H7 (cell line): ENCODE measurements at regions not wholly inside any gene's neighbourhood (a gene's known extent, or its start where the extent isn't known, plus 50 kb on each side); places are given as distances from the start of the nearest gene placed in this dataset.

Source experiments
- DNase-seq: peaks from one replicate; pipeline ENCODE4 v3.0.0; 2012
- H3K27me3 ChIP-seq: 2 replicates; pipeline ENCODE4 v1.6.0; 2011; ENCODE audit warnings: mild to moderate bottlenecking, low read length; ENCODE audit not compliant: control insufficient read depth, insufficient read depth
- H3K36me3 ChIP-seq: replicated peaks from 2 replicates; pipeline ENCODE4 v1.5.1; 2011; ENCODE audit warnings: low read length; ENCODE audit not compliant: control insufficient read depth, insufficient read depth
- H3K4me3 ChIP-seq: 2 replicates; pipeline ENCODE4 v1.5.1; 2011; ENCODE audit warnings: low read depth, mild to moderate bottlenecking, control low read depth, low read length, moderate library complexity; ENCODE audit not compliant: insufficient read depth

- no peaks in the 10 kb centered on the region for H3K36me3 ChIP-seq
- DNase-seq: no peak
- no peaks in the 10 kb centered on the region for H3K27me3 ChIP-seq
- H3K4me3 ChIP-seq: no peak overlapping the region
Measured at GRCh38 chr7:156466955-156467625, 173.5 kb upstream of the RNF32 start.

GRCh38 chr7:156466272-156466671 lies 174.3 kb upstream of the RNF32 start:
- Histone ChIP-seq H3K36me3 (no peaks in the 10 kb centered on the region), H3K27me3 (no peaks in the 10 kb centered on the region), H3K4me3 (no peak overlapping the region)
- no peak for DNase-seq

- no peaks in the 10 kb centered on the region for H3K27me3 ChIP-seq
- no peaks in the 10 kb centered on the region for H3K36me3 ChIP-seq
- H3K4me3 ChIP-seq: no peak overlapping the region
- no peak for DNase-seq
Measured at GRCh38 chr7:156465186-156465585, 175.4 kb upstream of the RNF32 start.

- Histone ChIP-seq H3K27me3 (no peaks in the 10 kb centered on the region), H3K36me3 (no peaks in the 10 kb centered on the region), H3K4me3 (no peak overlapping the region)
- no peak for DNase-seq
Measured at GRCh38 chr7:156464339-156464738, 176.2 kb upstream of the RNF32 start.

GRCh38 chr7:156463280-156463679 lies 177.3 kb upstream of the RNF32 start:
- no peaks in the 10 kb centered on the region for H3K27me3 ChIP-seq
- H3K4me3 ChIP-seq: no peak overlapping the region
- no peaks in the 10 kb centered on the region for H3K36me3 ChIP-seq
- no peak for DNase-seq

- no peaks in the 10 kb centered on the region for H3K36me3 ChIP-seq
- no peaks in the 10 kb centered on the region for H3K27me3 ChIP-seq
- no peak overlapping the region for H3K4me3 ChIP-seq
- peak; percentile 60 for DNase-seq
Measured at GRCh38 chr7:156461881-156462665, 178.5 kb upstream of the RNF32 start.

GRCh38 chr7:156460858-156461627 lies 179.5 kb upstream of the RNF32 start:
- H3K4me3 ChIP-seq: no peak overlapping the region
- no peak for DNase-seq
- no peaks in the 10 kb centered on the region for H3K27me3 ChIP-seq
- H3K36me3 ChIP-seq: no peaks in the 10 kb centered on the region

- Histone ChIP-seq H3K36me3 (no peaks in the 10 kb centered on the region), H3K27me3 (no peaks in the 10 kb centered on the region), H3K4me3 (no peak overlapping the region)
- no peak for DNase-seq
Measured at GRCh38 chr7:156459582-156459981, 181.0 kb upstream of the RNF32 start.

- Histone ChIP-seq H3K4me3 (no peak overlapping the region), H3K36me3 (no peaks in the 10 kb centered on the region), H3K27me3 (no peaks in the 10 kb centered on the region)
- no peak for DNase-seq
Measured at GRCh38 chr7:156459067-156459466, 181.5 kb upstream of the RNF32 start.

- DNase-seq: no peak
- H3K36me3 ChIP-seq: no peaks in the 10 kb centered on the region
- H3K4me3 ChIP-seq: no peak overlapping the region
- no peaks in the 10 kb centered on the region for H3K27me3 ChIP-seq
Measured at GRCh38 chr7:156458011-156458410, 182.6 kb upstream of the RNF32 start.

GRCh38 chr7:156456503-156457115 lies 184.0 kb upstream of the RNF32 start:
- Histone ChIP-seq H3K4me3 (no peak overlapping the region), H3K27me3 (no peaks in the 10 kb centered on the region), H3K36me3 (no peaks in the 10 kb centered on the region)
- DNase-seq: no peak

- Histone ChIP-seq H3K36me3 (no peaks in the 10 kb centered on the region), H3K4me3 (no peak overlapping the region), H3K27me3 (no peaks in the 10 kb centered on the region)
- no peak for DNase-seq
Measured at GRCh38 chr7:156456032-156456431, 184.5 kb upstream of the RNF32 start.

GRCh38 chr7:156450473-156450872 lies 190.1 kb upstream of the RNF32 start:
- no peak for DNase-seq
- H3K27me3 ChIP-seq: no peaks in the 10 kb centered on the region

GRCh38 chr7:156448918-156449317 lies 191.7 kb upstream of the RNF32 start:
- H3K4me3 ChIP-seq: no peak overlapping the region
- no peaks in the 10 kb centered on the region for H3K36me3 ChIP-seq
- no peak for DNase-seq
- no peaks in the 10 kb centered on the region for H3K27me3 ChIP-seq

More at GRCh38 chr7:156450473-156450872, 190.1 kb upstream of the RNF32 start:
- H3K4me3 ChIP-seq: no peak overlapping the region
- no peaks in the 10 kb centered on the region for H3K36me3 ChIP-seq
